Kidney epithelial cell (primary cell): ENCODE measurements at regions not wholly inside any gene's neighbourhood (a gene's known extent, or its start where the extent isn't known, plus 50 kb on each side); places are given as distances from the start of the nearest gene placed in this dataset.

ENCODE experiments used
- DNase-seq: peaks from one replicate; pipeline ENCODE4 v3.0.0-alpha.2; 2010; ENCODE audit warnings: low read depth
- H3K27me3 ChIP-seq: 2 replicates; pipeline ENCODE4 v1.6.0; 2011; ENCODE audit warnings: low read length; ENCODE audit not compliant: control insufficient read depth, insufficient read depth
- H3K36me3 ChIP-seq: 2 replicates; pipeline ENCODE4 v1.5.1; 2011; ENCODE audit warnings: low read length; ENCODE audit not compliant: control insufficient read depth, insufficient read depth
- H3K4me3 ChIP-seq: 2 replicates; pipeline ENCODE4 v1.5.1; 2011; ENCODE audit warnings: low read depth, mild to moderate bottlenecking, control low read depth, low read length
- CTCF ChIP-seq: IDR thresholded peaks from 2 replicates; pipeline ENCODE4 v1.5.1; 2011; ENCODE audit warnings: mild to moderate bottlenecking, moderate library complexity, low read length, control low read depth, inconsistent platforms; ENCODE audit not compliant: insufficient read depth, poor library complexity, severe bottlenecking

- Histone ChIP-seq H3K36me3 (no peaks in the 10 kb centered on the region), H3K27me3 (no peaks in the 10 kb centered on the region), H3K4me3 (no peak overlapping the region)
- no peak for TF ChIP-seq CTCF
- DNase-seq, result no peak
Observed at GRCh38 chr4:83831588-83831987, 295.7 kb downstream of the GPAT3 start.

- TF ChIP-seq CTCF, result no peak
- Histone ChIP-seq H3K4me3 (no peak overlapping the region), H3K36me3 (no peaks in the 10 kb centered on the region), H3K27me3 (no peaks in the 10 kb centered on the region)
- no peak for DNase-seq
Observed at GRCh38 chr4:83830138-83830888, 294.4 kb downstream of the GPAT3 start.

- Histone ChIP-seq H3K36me3 (no peaks in the 10 kb centered on the region), H3K4me3 (no peak overlapping the region), H3K27me3 (no peaks in the 10 kb centered on the region)
- no peak for TF ChIP-seq CTCF
- DNase-seq, result no peak
Observed at GRCh38 chr4:83828601-83829000, 292.7 kb downstream of the GPAT3 start.

GRCh38 chr4:83821493-83821892 lies 285.6 kb downstream of the GPAT3 start:
- Histone ChIP-seq H3K4me3 (no peak overlapping the region), H3K36me3 (no peaks in the 10 kb centered on the region)
- no peak for TF ChIP-seq CTCF

GRCh38 chr4:83819582-83819981 lies 283.7 kb downstream of the GPAT3 start:
- TF ChIP-seq CTCF, result no peak
- no peak for DNase-seq
- Histone ChIP-seq H3K36me3 (no peaks in the 10 kb centered on the region), H3K4me3 (no peak overlapping the region), H3K27me3 (no peaks in the 10 kb centered on the region)

More at GRCh38 chr4:83821493-83821892, 285.6 kb downstream of the GPAT3 start:
- no peaks in the 10 kb centered on the region for H3K27me3 ChIP-seq
- DNase-seq, result no peak

- DNase-seq, result no peak
Observed at GRCh38 chr4:83810428-83810827, 274.5 kb downstream of the GPAT3 start.

More at GRCh38 chr4:83810428-83810827, 274.5 kb downstream of the GPAT3 start:
- Histone ChIP-seq H3K4me3 (no peak overlapping the region), H3K27me3 (no peaks in the 10 kb centered on the region), H3K36me3 (no peaks in the 10 kb centered on the region)
- no peak for TF ChIP-seq CTCF
